Osteocyte (in vitro differentiated cells): ENCODE measurements at regions not wholly inside any gene's neighbourhood (a gene's known extent, or its start where the extent isn't known, plus 50 kb on each side); places are given as distances from the start of the nearest gene placed in this dataset.

Source experiments
- DNase-seq: peaks from one replicate; pipeline ENCODE4 v3.0.0; 2021; ENCODE audit warnings: mixed read lengths; ENCODE audit not compliant: unreplicated experiment; ENCODE audit errors: extremely low spot score
- H3K27ac Mint-ChIP-seq: one replicate; pipeline ENCODE4 v1.8.0; 2021; ENCODE audit warnings: mild to moderate bottlenecking, mixed read lengths; ENCODE audit not compliant: unreplicated experiment
- H3K27me3 Mint-ChIP-seq: one replicate; pipeline ENCODE4 v1.8.0; 2021; ENCODE audit warnings: mixed read lengths; ENCODE audit not compliant: unreplicated experiment
- H3K36me3 Mint-ChIP-seq: one replicate; pipeline ENCODE4 v1.8.0; 2021; ENCODE audit warnings: mixed read lengths; ENCODE audit not compliant: unreplicated experiment
- H3K4me1 Mint-ChIP-seq: one replicate; pipeline ENCODE4 v1.8.0; 2021; ENCODE audit warnings: mixed read lengths; ENCODE audit not compliant: unreplicated experiment
- H3K4me3 Mint-ChIP-seq: one replicate; pipeline ENCODE4 v1.8.0; 2021; ENCODE audit warnings: mild to moderate bottlenecking, moderate library complexity, mixed read lengths; ENCODE audit not compliant: unreplicated experiment
- H3K9me3 Mint-ChIP-seq: one replicate; pipeline ENCODE4 v1.8.0; 2021; ENCODE audit warnings: mixed read lengths; ENCODE audit not compliant: unreplicated experiment
- CTCF ChIP-seq: fragments of 200-600 bp; sonication (generic); IDR thresholded peaks from 2 replicates; pipeline ENCODE4 v1.5.0; 2021; ENCODE audit warnings: antibody characterized with exemption, mild to moderate bottlenecking, moderate library complexity

GRCh38 chr10:107899075-107899474, 734.6 kb upstream of the SORCS1 start:
- no peak for DNase-seq
- Mint-ChIP-seq H3K36me3 (no peaks in the 10 kb centered on the region), H3K4me1 (no peaks in the 10 kb centered on the region), H3K4me3 (no peak overlapping the region), H3K27ac (no peak overlapping the region), H3K27me3 (no peaks in the 10 kb centered on the region), H3K9me3 (peaks cover 12% of the 10 kb centered on the region)
- TF ChIP-seq CTCF, result no peak

- Mint-ChIP-seq H3K9me3 (peaks cover 12% of the 10 kb centered on the region), H3K27me3 (no peaks in the 10 kb centered on the region), H3K27ac (no peak overlapping the region), H3K4me1 (no peaks in the 10 kb centered on the region), H3K4me3 (no peak overlapping the region), H3K36me3 (no peaks in the 10 kb centered on the region)
- TF ChIP-seq CTCF, result no peak
- DNase-seq, result no peak
Observed at GRCh38 chr10:107898392-107898791, 733.9 kb upstream of the SORCS1 start.

- no peak for DNase-seq
- Mint-ChIP-seq H3K36me3 (no peaks in the 10 kb centered on the region), H3K4me3 (no peak overlapping the region), H3K27ac (no peak overlapping the region), H3K27me3 (no peaks in the 10 kb centered on the region), H3K4me1 (no peaks in the 10 kb centered on the region), H3K9me3 (peaks cover 12% of the 10 kb centered on the region)
- no peak for TF ChIP-seq CTCF
Observed at GRCh38 chr10:107894516-107894915, 730.0 kb upstream of the SORCS1 start.

- H3K4me3 Mint-ChIP-seq, result no peak overlapping the region
- peaks cover 27% of the 10 kb centered on the region for H3K9me3 Mint-ChIP-seq
- DNase-seq, result no peak
- no peaks in the 10 kb centered on the region for H3K36me3 Mint-ChIP-seq
- no peak for TF ChIP-seq CTCF
- H3K27me3 Mint-ChIP-seq, result no peaks in the 10 kb centered on the region
- no peak overlapping the region for H3K27ac Mint-ChIP-seq
- no peaks in the 10 kb centered on the region for H3K4me1 Mint-ChIP-seq
Observed at GRCh38 chr10:107889105-107889504, 724.6 kb upstream of the SORCS1 start.

- no peak for DNase-seq
- H3K4me3 Mint-ChIP-seq, result no peak overlapping the region
- peaks cover 34% of the 10 kb centered on the region for H3K9me3 Mint-ChIP-seq
- H3K36me3 Mint-ChIP-seq, result no peaks in the 10 kb centered on the region
- H3K27ac Mint-ChIP-seq, result no peak overlapping the region
- TF ChIP-seq CTCF, result no peak
- H3K27me3 Mint-ChIP-seq, result no peaks in the 10 kb centered on the region
- no peaks in the 10 kb centered on the region for H3K4me1 Mint-ChIP-seq
Observed at GRCh38 chr10:107880185-107880584, 715.7 kb upstream of the SORCS1 start.
